HL-60 (cell line): ENCODE measurements at regions not wholly inside any gene's neighbourhood (a gene's known extent, or its start where the extent isn't known, plus 50 kb on each side); places are given as distances from the start of the nearest gene placed in this dataset.
"Not testable (repeated sequence)": the region's sequence is repeated elsewhere in the genome, so short reads cannot be mapped to it uniquely, and the experiment has no call there.

Experiments
- DNase-seq, 2 experiments: peaks; one replicate each; pipeline ENCODE4 v3.0.0-alpha.2; 2010 to 2020; ENCODE audit warnings: low read depth in 1 of 2, low spot score in 1 of 2
- H3K27ac ChIP-seq: fragments of 250-450 bp; sonication (Bioruptor Pico); replicated peaks from 2 replicates; pipeline ENCODE4 v1.5.1; 2020; ENCODE audit warnings: mild to moderate bottlenecking, moderate library complexity
- H3K27me3 ChIP-seq: fragments of 250-450 bp; sonication (Bioruptor Pico); 2 replicates; pipeline ENCODE4 v1.5.1; 2021; ENCODE audit warnings: mild to moderate bottlenecking, moderate library complexity; ENCODE audit not compliant: insufficient read depth, poor library complexity, severe bottlenecking
- H3K4me3 ChIP-seq: replicated peaks from 2 replicates; pipeline ENCODE4 v1.5.1; 2011; ENCODE audit warnings: mild to moderate bottlenecking, control low read depth, low read length; ENCODE audit not compliant: insufficient read depth
- CTCF ChIP-seq: IDR thresholded peaks from one replicate; pipeline ENCODE4 v1.5.1; 2011; ENCODE audit warnings: low read length, control low read depth, inconsistent platforms; ENCODE audit not compliant: insufficient read depth
- GABPA ChIP-seq: IDR thresholded peaks from 2 replicates; pipeline ENCODE4 v1.6.1; 2012; ENCODE audit warnings: low read depth
- POLR2AphosphoS5 ChIP-seq: IDR thresholded peaks from 2 replicates; pipeline ENCODE4 v1.6.1; 2012; ENCODE audit warnings: low read depth
- REST ChIP-seq: IDR thresholded peaks from 2 replicates; pipeline ENCODE4 v1.6.1; 2012; ENCODE audit warnings: low read depth; ENCODE audit not compliant: insufficient replicate concordance
- SPI1 ChIP-seq: IDR thresholded peaks from 2 replicates; pipeline ENCODE4 v1.6.1; 2012; ENCODE audit warnings: low read depth, mild to moderate bottlenecking, borderline replicate concordance

- DNase-seq, result no peak
- no peak overlapping the region for H3K4me3 ChIP-seq
- TF ChIP-seq CTCF (no peak), POLR2AphosphoS5 (no peak), REST (no peak), SPI1 (no peak), GABPA (no peak)
Measured at GRCh38 chr12:17572250-17572649, 517.7 kb downstream of the RERGL start.

GRCh38 chr12:17571047-17571446, 518.9 kb downstream of the RERGL start:
- Histone ChIP-seq H3K27ac (no peak overlapping the region), H3K27me3 (no peaks in the 10 kb centered on the region), H3K4me3 (no peak overlapping the region)
- TF ChIP-seq GABPA (no peak), SPI1 (no peak), POLR2AphosphoS5 (no peak), REST (no peak), CTCF (no peak)
- no peak for DNase-seq

More at GRCh38 chr12:17572250-17572649, 517.7 kb downstream of the RERGL start:
- Histone ChIP-seq H3K27ac (no peak overlapping the region), H3K27me3 (no peaks in the 10 kb centered on the region)

GRCh38 chr12:17564630-17565029, 525.4 kb downstream of the RERGL start:
- not testable (repeated sequence) for H3K27ac ChIP-seq, DNase-seq, H3K27me3 ChIP-seq, H3K4me3 ChIP-seq

- no peak for TF ChIP-seq CTCF
- TF ChIP-seq POLR2AphosphoS5, result no peak
- no peak for TF ChIP-seq REST
- TF ChIP-seq SPI1, result no peak
- no peak for TF ChIP-seq GABPA
- Histone ChIP-seq H3K27ac (no peak overlapping the region), H3K27me3 (no peaks in the 10 kb centered on the region), H3K4me3 (no peak overlapping the region)
- DNase-seq, result no peak
Measured at GRCh38 chr12:17550011-17550410, 540.0 kb downstream of the RERGL start.
